Right kidney (tissue), 1 donor: ENCODE measurements at regions not wholly inside any gene's neighbourhood (a gene's known extent, or its start where the extent isn't known, plus 50 kb on each side); places are given as distances from the start of the nearest gene placed in this dataset.

Experiments
- DNase-seq: peaks from one replicate; pipeline ENCODE4 v3.0.0-alpha.2; 2016

DNA sequence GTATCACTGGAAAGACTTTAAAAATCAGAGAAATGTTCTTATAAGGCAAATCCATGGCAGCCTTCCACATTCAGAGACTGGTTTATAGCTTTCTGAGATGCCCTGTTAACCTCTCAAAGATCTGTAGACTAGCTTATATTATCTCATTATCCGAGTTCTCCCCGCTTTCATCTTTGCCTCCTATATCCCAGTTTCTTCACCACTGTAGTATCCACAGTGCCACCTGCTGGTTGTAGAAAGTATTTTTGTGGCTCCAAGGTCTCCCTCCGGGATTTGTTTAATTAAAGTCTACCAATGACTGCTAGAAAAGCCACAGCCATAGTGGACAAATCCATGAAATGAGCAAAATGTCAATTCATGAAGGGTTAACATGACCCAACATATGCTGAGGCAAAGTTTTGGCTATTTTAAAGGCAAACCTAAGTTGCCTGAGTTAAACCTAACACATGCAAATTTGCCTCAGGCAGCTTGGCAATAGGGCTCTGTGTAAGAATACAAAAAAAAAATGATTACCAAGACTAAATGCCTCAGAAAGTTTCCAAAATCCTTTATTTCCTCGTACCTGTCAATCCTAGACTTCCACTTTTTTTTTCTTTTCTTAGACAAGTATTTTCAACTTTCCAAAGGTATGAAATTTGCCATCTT is 218.8 kb upstream of the BMP4 start:
- peak; percentile 62 for DNase-seq

DNA sequence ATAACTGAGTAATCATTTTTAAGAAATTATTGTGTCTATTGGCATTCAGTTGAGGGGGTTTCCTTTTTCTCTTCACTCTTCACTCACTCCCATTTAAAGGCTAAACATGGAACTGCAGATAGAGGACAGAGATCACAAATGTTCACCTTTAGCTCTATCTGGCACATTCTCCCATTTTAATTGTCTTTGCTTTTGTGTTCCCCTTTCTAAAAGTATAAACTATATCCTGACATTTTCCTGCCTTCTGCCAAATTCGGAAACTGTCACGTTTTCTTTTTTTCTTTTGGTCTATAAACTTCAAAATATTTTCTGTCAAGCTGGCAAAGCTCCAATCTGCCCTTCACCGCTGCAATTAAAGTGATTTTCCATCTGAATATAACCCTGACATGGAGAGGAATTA is 219.8 kb upstream of the CDKN3 start:
- peak; percentile 6 for DNase-seq

DNA sequence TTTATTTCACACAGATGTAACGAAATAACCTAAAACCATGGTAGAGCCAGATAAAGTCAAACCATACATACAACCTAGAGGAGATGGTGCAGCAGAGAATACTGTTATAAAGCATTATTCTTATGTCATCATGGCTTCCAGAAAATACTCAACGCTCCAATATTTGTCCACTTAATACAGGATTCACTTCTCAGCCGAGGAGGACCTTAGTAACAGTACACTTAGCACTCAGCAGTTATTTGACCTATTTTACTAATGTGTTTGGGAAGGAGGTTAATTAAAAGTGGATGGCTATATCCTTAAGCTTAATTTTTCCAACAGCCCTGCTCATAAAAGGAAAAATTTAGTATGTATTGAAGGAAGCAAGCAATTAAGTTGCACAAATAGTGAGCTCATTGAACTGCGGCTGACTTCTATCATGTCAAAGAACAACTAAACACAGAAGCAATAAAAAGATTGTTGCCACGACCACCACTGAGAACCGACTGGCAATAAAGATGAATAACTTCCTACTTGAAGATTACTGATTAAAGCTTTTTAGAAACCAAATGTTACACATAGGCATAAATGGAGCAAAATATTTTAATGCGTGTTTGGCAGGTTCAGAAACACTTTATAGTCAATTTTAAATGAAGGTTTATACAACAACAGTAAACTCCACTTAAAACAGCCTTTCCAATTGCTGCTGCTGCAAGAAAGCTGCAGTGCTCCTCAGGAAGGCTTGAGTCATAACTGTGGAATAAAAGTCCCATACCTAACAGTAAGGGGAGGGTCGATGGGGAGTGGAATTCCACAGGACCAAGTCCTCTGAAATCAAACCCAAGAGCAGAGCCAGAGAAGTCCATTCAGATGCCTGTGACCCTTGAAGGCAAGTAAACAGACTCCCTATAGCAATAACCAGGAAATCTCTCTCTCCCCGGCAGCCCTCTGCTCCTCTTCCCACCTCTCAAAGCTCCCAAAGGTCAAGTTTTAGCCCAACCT is 218.9 kb upstream of the CDKN3 start:
- peak; percentile 38 for DNase-seq

DNA sequence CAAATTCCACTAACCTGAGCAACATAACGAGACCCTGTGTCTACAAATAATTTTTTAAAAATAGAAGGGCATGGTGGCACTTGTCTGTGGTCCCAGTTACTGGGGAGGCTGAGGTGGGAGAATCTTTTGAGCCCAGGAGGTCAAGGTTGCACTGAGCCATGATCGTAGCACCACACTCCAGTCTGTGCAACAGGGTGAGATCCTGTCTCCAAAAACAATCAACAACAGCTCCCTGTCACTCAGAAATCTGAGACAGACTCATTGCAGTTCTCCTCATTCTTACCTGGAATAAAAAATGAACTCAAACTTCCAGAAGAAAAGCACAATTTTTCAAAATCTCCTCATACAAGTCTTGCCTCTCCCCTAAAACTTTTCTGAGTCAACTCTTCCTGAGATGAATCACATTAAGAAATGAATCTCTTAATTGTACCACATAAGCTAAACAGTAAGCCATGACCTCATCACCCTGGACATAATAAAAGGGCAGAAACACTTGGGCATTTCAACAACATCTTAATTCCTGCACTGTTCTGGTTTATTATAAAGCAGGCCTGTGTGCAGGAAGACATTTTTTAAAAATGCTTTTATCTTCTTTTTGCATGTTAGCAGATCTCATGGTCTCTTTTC is 214.3 kb upstream of the CDKN3 start:
- DNase-seq, result no peak

DNA sequence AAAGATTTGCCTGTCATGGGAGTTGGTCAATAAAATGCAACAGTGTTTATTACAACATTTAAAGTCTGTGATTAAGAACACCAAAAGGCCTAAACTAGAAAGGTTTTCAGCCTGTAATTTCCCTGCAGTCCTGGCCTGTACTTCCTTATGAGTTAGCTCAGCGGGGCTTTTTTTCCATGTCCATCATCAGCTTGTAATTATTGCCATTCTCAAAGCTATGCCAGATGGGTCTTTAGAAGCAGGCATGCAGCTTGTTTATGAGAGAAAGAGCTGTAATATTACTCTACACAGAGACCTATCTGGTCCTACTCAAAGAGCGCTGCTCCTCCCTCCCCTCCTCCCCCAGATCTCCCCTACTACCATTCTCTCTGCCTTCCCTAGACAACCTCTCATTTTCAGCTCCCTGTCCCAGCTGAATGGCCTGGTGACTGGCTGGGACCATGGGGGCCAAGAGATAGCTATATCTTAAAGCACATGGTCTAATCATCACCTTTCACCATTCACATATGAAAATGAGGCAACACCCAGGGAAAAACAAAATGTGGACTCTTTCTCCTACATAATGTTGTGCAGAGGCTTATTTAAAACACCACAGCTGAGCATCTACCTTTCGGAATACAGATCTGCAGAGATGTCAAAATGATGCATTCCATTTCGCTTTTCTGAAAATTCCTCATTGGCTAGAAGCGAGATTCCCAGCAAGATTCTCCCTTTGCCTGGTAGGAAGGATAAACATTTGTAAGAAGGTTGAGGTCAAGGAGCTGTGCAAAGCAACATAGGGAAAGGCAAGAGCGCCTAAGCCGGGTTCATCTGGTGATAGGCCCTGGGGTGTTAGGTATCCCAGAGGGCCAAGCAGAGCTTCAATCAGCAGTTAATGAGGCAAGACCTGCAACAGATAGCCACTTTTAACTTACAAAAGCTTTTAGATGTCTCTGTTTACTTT is 209.7 kb upstream of the CDKN3 start:
- DNase-seq, result peak; percentile 49

DNA sequence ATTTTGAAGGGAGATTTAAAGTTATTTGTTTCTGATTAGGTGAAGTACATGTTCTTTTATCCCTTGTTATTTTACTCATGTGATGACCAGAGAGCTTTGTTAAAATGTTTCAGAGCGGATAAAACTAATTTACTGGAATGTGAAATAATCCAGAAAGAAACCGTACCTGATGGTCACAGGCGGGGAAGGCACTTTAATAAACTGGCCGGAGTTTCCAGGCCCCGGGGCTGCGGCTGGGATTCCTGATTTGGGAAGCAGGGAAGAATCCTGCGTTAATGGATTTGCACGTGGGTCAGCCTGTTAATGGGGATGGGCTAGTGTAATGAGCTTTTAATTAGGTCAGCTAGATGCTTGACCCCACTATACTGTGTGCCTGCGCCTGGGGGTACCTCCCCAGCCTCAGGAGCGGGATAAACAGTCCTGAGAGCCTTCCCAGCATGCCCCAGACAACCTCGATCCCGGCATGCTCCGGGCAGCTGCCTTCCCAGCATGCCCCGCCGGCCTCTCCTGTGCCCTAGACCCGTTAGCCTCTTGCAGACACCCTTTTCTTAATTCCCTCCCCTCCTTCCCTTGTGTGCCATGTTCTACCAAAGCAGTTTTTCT is 208.6 kb upstream of the CDKN3 start:
- peak; percentile 37 for DNase-seq

DNA sequence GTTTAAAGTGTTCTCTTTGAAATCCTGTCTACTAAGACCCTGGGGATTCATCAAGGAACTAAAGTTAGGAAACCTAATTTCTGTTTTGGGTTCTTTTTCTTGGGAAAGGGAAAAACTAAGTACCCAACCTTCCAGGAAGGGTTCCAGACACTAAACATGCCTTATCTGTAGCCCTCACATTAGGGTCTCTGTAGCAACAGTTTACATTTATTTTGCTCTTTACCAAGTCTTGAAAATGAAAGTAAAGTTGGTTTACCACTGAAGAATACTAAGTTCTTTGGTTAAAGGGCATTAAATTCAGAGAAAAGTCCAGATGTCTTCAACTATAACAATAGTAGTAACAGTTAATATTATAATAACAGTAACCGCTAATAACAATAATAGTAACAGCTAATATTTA is 207.5 kb upstream of the CDKN3 start:
- no peak for DNase-seq

DNA sequence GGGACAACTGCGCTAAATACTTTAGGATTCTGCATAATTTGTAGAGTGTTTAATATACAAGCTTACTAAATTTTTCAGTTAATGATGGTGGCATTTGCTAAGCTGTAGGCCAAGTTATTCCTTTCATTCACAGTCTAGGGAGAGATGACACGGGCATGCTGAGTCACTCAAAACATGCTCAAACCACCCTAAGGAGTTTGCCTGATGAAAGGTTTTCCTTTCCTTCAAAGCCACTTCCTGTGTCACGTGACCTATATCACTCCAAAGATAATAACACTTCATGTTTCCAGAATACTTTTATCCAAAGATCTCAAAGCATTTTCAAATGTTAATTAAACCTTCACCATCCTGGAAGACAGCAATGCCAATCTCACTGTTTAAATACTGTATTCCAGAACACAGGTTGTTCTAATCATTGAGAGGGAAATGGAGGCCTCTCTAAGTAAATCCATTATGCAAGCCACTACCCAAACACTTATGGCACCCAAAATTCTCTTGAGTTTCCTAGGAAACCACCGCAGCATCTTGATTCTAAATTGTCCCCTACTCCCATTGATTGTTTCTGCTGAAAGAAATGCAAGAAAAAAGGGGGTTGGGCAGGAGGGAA is 207.0 kb upstream of the CDKN3 start:
- no peak for DNase-seq

DNA sequence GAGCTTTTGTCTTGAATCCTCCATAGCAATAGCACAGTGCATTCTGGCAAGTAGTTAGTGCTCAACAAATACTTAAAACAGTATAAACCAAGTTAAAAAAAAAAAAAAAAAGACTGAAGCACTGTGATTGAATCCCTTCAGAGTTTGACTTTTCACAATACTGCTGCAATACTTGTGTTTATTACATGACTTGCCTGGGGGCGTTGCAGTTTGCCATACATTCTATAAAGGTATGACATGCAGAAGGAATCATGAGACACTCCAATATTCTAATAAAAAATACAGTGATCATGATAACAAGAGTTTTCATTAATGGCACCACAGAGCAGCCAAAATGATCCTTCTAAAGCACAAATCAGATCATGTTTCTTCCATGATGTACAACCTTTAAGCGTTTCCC is 205.0 kb upstream of the CDKN3 start:
- DNase-seq, result no peak

DNA sequence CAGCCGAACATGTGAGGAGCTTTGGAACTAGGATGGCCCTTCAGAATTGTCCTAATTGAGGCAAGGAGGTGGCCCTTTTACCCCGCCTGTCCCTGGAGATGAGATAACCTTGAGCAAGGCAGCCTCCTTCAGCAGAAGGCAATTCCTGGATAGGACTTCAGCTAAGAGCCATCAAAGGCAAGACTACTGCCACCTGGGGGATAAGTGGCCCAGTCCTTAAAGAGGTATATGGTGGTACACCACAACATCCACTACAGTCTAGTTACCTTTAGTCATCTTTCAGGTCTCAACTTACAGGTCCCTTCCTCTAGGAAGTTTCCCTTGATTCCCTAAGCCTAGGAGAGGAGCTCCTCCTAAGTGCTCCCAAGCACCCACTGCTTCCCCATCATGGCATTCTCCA is 204.2 kb upstream of the CDKN3 start:
- DNase-seq, result no peak

DNA sequence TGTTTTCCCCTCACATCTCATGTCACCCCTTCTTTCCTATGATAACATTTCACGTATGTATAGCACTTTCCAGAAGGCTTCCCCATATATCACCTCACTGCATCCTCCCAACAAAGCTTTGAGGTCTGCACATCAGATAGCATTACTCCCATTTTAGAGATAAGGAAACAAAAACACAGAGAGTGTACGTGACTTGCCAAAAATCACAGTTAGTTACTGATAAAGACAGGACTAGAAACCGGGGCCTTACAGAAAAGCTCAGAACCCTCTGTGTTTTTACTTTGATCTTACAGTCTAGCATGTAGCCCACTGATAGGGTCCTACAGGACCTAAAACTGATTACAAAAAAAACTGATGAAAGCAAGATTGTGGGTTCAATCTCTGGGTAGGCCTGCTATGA is 202.9 kb upstream of the CDKN3 start:
- DNase-seq, result no peak

DNA sequence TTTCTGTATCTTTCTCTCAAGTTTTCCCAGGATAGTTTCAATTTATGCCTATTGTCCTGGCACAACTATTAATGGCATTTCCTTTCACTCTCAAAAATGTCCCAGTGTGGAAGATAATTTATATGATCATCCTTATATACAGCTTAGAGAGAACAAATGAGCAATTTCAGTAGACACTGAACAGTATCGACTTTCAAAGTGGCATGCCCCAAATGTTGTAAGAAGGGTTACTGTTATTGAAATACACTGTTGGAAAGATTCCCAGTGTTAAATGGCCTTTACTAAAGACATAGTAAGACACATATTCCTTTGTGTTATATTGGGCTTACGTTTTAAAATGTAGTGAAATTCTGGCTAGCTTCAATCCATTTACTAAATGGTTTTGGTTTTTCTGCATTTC is 202.3 kb upstream of the CDKN3 start:
- no peak for DNase-seq

DNA sequence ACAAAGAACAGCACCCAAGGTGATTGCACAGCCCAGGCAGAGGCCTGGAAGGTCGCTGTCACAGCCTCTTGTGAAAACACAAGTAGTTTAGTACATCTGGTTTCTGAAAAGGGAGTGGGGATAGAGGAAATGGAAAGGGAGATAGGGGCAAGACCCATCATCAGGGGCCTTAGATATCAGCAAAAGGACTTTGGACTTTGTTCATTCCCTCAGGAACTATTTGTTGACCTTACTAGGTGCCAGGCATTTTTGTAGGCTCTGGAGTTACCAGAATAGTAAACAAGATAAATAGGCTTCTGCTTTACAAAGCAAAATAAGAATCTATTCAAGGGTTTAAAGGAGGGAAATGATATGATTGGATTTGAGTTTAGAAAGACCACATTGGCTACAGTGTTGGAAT is 199.4 kb upstream of the CDKN3 start:
- DNase-seq, result no peak

DNA sequence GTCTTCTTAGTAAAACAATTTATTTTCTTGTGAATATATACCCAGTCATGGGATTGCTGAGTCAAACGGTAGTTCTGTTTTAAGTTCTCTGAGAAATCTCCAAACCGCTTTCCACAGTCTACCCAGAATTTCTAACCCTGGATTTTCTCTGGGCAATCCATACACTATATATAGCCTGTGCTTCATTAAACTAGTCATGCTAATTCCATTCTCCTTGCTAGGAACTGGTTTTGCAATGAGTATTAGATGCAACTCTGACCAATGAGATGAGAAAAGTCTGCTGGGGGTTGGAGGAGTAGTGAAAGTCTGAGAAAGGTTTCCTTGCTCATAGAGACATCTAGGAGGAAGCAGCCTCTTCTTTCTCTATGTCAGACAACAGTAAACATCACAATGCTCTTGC is 196.1 kb upstream of the CDKN3 start:
- no peak for DNase-seq

DNA sequence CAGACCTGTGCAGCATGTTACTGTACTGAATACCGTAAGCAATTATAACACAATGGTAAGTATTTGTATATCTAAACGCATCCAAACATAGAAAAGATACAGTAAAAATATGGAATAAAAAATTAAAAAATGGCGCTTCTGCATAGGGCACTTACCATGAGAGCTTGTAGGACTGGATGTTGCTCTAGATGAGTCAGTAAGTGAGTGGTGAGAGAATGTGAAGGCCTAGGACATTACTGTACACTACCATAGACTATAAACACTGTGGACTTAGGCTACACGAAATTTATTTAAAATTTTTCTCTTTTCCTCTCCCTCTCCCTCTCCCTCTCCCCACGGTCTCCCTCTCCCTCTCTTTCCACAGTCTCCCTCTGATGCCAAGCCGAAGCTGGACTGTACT is 194.5 kb upstream of the CDKN3 start:
- no peak for DNase-seq

DNA sequence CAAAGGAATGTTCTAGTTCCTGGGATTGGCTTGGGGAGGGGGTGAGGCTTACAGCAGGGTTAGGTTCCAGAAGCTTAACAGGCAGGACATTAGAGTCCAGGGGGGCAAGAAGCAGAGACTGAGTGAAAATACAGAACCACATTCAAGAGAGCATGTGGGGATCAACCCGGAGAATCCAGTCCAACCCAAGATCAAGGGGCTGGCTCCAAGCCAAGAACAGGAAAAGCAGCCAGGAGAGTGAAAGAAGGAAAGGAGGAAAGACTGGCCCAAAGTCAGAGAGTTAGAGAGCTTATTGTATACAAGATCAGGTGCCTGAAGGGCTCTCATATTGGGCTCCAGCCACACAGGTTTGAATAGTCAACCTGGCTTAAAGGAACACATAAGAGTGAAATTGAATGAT is 190.3 kb upstream of the CDKN3 start:
- no peak for DNase-seq

DNA sequence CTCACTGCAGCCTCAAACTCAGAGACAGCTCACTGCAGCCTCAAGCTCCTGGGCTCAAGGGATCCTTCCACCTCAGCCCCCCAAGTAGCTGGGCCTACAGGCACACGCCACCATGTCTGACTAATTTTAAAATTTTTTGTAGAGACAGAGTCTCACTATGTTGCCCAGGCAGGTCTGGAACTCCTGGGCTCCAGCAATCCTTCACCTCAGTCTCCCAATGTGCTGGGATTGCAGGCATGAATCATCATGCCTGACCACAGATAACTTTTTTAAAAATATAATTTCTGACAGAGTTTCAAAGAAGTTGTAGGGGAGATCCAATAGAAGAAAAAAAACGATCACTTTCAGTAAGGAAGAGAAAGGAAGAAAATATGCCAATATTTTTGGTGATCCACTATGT is 189.7 kb upstream of the CDKN3 start:
- DNase-seq, result no peak

DNA sequence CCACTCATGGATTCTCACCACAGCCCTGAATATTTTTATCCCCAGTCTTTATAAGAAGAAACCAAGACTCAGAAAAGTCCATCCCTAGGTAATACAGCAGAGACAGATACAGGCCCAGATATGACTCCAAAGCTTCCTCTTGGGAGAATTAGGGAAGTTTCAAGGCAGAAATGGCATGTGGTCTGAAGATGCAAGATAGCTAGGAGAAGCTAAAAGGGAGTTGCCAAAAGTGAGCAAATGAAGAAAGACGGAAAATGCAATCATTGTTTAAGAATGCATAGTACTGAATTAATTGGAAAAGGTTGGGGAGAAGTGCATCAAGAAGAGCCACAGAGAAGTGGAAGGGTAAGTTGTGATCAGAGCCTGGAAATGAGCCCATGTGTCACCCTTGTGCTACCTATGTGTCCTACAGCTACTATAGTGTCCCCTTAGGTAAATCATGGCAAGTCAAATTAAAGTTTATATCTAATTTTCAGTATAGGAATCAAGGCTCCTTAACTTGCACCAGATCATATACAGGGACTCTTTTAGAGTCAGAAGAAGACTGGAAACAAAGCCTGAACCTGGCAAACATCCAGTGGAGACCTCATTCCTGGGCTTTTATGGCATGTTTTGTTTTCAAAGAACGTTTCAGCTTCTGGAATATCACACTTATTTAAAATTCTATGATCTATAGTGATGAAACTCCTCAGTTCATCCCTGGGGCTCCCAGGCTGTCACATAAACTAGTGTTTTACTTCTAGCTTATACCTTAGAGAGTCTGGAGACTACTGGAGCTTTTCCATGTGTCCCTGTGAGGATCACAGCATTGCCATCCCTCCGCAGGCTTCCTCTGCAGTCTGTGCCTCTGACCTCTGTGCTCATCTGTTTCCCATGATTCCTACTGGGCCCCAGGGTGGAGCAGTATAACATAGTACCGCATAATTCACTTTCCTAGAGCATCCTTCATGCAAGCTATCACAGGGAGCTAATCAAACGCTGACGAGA is 189.0 kb upstream of the CDKN3 start:
- no peak for DNase-seq

DNA sequence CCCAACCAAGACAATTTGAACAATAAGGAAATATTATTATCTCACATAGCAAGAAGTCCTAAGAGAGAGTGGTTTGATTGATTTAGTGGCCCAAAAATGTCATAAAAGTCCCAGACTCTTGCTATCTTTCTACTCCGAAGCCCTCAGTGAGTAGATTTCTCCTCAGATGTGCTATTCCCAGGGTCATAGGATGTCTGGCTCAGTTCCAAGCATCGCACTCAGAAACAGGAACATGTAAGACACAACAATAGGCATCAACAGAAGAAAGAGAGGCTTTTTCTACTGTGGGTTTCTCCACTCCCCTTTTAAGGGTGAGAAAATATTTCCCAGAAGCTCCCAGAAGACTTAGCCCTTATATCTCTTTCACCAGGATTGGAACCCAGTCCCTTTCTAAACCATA is 188.1 kb upstream of the CDKN3 start:
- DNase-seq, result no peak
